Stimulated activated memory B cell treated with anti-CD40 and anti-IgM and Interleukin-4, amounts not matched to agents 10 μg/mL and 1 μg/mL and 100 μg/mL, for 72 hours (primary cell): ENCODE measurements at regions not wholly inside any gene's neighbourhood (a gene's known extent, or its start where the extent isn't known, plus 50 kb on each side); places are given as distances from the start of the nearest gene placed in this dataset.

Source experiments
- ATAC-seq: fragments of 150-1000 bp; cut with Tn5 transposase; 2 replicates; pipeline ENCODE4 v1.10.0; 2021
- H3K27ac Mint-ChIP-seq: one replicate; pipeline ENCODE4 v1.8.0; 2022; ENCODE audit warnings: mild to moderate bottlenecking, mixed read lengths
- H3K27me3 Mint-ChIP-seq: one replicate; pipeline ENCODE4 v1.8.0; 2022; ENCODE audit warnings: mixed read lengths
- H3K36me3 Mint-ChIP-seq: one replicate; pipeline ENCODE4 v1.8.0; 2022; ENCODE audit warnings: mixed read lengths
- H3K4me1 Mint-ChIP-seq: one replicate; pipeline ENCODE4 v1.8.0; 2022; ENCODE audit warnings: mixed read lengths
- H3K4me3 Mint-ChIP-seq: one replicate; pipeline ENCODE4 v1.8.0; 2022; ENCODE audit warnings: mild to moderate bottlenecking, moderate library complexity, mixed read lengths
- H3K9me3 Mint-ChIP-seq: one replicate; pipeline ENCODE4 v1.8.0; 2022; ENCODE audit warnings: mixed read lengths

DNA sequence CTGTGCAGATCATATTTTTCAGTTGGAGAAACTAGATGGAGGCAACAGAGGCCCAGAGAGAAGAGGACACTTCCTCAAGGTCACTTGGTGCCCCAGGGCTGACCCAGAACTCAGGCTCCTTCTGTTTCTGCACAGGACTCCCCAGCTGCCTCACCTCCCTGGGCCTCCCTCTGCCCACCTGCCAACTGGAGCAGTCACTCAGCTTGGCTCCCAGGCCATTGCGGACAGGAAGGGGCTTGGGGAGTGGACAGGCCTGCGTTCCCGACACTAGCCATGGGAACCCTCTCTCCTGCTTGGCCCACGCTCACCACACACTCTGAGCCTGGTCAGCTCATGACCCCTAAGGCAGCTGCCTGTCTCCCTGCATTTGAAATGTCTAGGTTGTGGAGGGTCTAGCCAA, 78.1 kb upstream of the BRD7 start:
- Mint-ChIP-seq H3K36me3 (no peaks in the 10 kb centered on the region), H3K27ac (no peak overlapping the region), H3K4me1 (no peaks in the 10 kb centered on the region), H3K27me3 (peaks cover 32% of the 10 kb centered on the region), H3K9me3 (peaks cover 4% of the 10 kb centered on the region), H3K4me3 (no peak overlapping the region)
- ATAC-seq = no peak

DNA sequence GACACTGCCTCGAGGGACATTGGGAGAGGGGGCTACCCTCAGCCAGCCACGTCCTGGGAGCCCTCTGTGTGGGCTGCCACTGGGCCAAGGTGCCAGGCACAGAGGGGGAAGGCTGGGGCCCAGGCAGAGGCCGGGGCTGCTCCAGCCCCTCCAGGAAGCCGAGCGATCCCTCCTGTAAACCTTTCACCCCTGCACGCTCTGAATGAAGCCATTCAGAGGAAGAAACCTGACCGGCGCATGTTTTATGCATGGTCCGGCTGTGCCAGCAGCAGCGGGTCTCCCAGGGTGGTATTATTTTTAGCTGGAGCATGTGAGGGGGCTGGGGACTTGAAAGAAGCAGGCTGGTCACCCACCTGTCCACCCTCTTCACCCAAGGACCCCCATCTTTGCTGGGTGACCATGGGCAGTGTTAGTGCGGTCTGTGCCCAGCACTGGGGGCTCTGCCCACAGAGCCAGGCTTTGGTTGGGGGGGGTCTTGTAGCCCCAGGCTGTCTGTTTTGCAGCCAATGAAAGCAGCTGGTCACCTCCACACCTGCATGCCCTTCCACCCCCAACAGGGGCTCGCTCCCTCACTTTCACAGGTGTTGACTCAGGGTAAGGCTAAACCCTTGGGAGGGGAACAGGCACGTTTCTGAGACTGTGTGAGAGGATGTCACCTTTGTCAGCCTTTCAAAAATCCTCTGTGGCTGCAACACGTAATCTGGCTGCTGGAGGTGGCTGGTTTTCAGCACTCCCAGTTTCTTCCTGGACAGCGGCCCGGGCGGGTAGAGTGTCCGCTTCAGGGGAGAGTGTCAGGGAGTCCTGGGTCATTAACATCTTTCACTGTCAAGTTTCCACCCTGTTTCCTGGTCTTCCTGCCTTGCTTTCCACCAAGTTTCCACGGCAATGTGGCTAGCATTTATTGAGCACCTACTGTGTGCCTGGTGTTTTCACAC, 77.1 kb upstream of the BRD7 start:
- no peak for ATAC-seq
- peaks cover 32% of the 10 kb centered on the region for H3K27me3 Mint-ChIP-seq
- peaks cover 9% of the 10 kb centered on the region for H3K9me3 Mint-ChIP-seq
- H3K36me3 Mint-ChIP-seq = no peaks in the 10 kb centered on the region
- H3K4me1 Mint-ChIP-seq = no peaks in the 10 kb centered on the region
- H3K4me3 Mint-ChIP-seq = no peak overlapping the region
- no peak overlapping the region for H3K27ac Mint-ChIP-seq

DNA sequence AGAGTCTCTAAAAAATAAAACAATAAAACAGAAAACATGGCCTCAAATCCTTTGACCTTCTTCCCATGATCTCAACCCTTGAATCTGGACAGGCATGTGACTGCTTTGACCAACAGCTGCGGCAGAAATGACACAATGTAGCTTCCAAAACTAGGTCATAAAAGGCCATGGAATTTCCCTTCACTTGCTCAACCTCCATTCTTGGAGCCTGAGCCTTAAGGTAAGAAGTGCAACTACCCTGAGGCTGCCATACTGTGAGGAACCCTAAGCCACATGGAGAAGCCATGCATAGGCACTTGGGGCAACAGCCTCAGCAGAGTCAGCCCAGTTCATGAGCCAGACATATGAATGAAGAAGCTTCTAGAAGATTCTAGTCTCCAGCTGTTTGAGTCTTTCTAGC, 75.7 kb upstream of the BRD7 start:
- no peak overlapping the region for H3K4me3 Mint-ChIP-seq
- ATAC-seq = no peak
- H3K9me3 Mint-ChIP-seq = peaks cover 20% of the 10 kb centered on the region
- H3K4me1 Mint-ChIP-seq = no peaks in the 10 kb centered on the region
- peaks cover 4% of the 10 kb centered on the region for H3K36me3 Mint-ChIP-seq
- H3K27me3 Mint-ChIP-seq = peaks cover 25% of the 10 kb centered on the region
- H3K27ac Mint-ChIP-seq = no peak overlapping the region

DNA sequence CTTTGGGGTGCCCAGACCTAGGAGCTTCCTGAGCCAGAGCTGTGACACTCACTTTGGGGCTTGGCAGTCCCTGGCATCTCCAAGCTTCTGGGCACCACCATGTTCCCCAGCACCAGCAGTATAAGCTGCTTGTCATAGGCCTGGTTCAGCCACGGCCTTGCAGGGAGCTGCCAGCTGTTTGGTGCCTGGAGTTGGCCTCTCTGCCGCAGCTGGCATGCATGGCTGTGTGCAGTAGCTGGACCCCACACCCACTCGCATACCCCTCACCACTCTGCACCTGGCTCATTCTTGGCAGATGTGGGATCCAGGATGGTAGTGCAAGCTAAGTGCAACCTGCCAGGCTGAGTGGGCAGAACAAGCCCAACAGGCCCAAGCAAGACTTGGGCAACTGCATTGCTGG, 73.4 kb upstream of the BRD7 start:
- Mint-ChIP-seq H3K36me3 (peaks cover 5% of the 10 kb centered on the region), H3K4me1 (no peaks in the 10 kb centered on the region), H3K27ac (no peak overlapping the region), H3K9me3 (peaks cover 28% of the 10 kb centered on the region), H3K4me3 (no peak overlapping the region), H3K27me3 (peaks cover 3% of the 10 kb centered on the region)
- ATAC-seq = no peak

DNA sequence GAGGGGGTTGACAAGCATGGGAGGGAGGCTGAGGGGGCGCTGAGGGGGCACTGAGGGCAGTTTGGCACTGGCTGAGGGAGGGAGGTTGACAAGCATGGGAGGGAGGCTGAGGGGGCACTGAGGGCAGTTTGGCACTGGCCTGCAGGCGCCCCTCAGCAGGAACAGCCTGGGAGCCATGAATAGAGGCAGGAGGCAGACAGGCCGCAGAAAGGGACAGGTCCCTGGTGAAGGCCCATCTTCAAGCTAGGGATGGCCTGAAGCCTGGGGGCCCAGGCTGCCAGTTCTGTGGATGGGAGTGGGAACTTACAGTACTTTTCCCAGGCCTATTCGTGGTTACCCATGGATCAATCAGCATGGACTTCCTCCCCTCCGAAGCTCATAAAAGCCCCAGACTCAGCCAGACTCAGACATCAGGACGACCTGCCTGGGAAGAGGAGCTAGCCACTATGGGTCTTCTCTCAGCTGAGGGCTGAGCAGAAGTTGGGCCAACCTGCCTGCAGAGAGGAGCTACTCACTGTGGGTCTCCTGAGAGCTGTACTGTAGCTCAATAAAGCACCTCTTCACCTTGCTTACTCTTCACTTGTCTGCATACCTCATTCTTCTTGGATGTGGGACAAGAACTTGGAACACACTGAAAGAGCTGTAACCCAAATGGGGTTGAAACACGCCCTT, 72.8 kb upstream of the BRD7 start:
- Mint-ChIP-seq H3K4me1 (no peaks in the 10 kb centered on the region), H3K27me3 (no peaks in the 10 kb centered on the region), H3K4me3 (no peak overlapping the region), H3K9me3 (peaks cover 28% of the 10 kb centered on the region), H3K27ac (no peak overlapping the region), H3K36me3 (peaks cover 5% of the 10 kb centered on the region)
- ATAC-seq = no peak

DNA sequence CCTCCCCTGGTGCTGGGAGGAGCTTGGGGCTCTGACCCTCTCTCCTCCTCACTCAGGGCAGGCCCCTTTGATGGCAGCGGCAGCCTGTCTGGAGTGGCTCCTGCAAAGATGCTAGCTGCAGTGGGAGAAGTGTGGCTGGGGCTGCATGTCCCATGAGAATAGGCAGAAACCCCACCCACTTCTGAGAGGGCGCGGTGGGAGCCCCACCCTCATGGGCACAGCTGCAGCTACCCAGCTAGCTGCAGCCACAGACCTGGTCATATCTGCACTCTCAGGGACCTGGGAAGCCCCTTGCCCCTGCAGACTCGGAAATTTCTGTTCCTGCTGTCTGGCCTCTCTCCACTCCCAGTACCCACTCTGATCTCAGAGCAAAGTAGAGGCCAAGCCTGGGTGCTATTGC, 72.2 kb upstream of the BRD7 start:
- Mint-ChIP-seq H3K9me3 (peaks cover 28% of the 10 kb centered on the region), H3K4me3 (no peak overlapping the region), H3K36me3 (peaks cover 5% of the 10 kb centered on the region), H3K27me3 (no peaks in the 10 kb centered on the region), H3K27ac (no peak overlapping the region), H3K4me1 (no peaks in the 10 kb centered on the region)
- ATAC-seq = no peak

DNA sequence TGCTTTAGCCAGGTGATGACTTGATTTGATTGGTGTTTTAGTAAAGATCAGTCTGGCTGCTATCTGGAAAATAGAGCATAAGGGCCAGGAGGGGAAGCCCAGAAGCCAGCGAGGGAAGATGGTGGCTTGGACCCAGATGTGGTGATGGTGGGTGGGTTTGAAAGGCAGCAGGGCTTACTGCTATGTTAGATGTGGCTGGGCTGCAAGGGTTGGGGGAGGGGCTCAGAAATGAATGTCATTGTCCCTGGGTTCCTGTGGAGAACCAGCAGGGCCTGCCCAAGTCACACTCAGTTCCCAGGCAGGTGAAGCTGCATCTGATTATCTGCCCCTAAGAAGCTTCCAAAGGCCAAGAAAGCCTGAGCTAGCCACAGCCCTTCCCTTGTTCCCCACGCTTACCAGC, 71.7 kb upstream of the BRD7 start:
- Mint-ChIP-seq H3K36me3 (peaks cover 5% of the 10 kb centered on the region), H3K4me3 (no peak overlapping the region), H3K27me3 (no peaks in the 10 kb centered on the region), H3K27ac (no peak overlapping the region), H3K4me1 (no peaks in the 10 kb centered on the region), H3K9me3 (peaks cover 28% of the 10 kb centered on the region)
- no peak for ATAC-seq

DNA sequence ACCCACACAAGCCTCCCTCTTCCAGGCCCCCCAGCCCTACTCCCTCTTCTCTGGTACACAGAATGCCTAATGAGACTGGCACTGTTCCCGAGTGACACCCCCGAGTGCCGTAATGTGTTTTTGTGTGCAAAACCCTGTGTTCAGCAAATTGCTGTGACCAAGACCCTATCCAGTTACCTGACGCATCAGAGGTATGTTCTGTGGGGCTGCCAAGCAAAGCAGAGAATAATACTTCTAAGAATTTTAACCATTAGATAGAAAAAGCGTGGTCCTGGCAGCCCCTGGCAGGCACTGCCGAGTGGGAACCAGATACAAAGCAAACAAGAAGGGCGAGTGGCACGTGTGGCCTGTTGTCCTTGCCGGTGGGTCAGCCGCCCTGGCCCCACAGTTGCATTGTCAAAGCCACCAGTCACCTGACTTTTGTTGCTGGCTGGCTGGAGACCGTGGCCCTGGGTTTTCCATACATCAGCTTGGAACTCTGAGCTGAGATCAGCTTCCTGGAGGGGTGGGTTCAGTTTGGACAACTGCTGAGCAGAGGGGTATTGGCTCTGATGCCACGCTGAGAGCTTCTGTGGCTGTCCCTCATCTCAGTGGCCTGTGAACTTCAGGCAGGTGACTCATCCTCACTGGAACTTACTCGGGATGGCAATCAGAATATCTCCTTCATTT, 69.1 kb upstream of the BRD7 start:
- Mint-ChIP-seq H3K9me3 (peaks cover 28% of the 10 kb centered on the region), H3K4me1 (no peaks in the 10 kb centered on the region), H3K36me3 (peaks cover 5% of the 10 kb centered on the region), H3K27me3 (peaks cover 11% of the 10 kb centered on the region), H3K4me3 (no peak overlapping the region), H3K27ac (no peak overlapping the region)
- ATAC-seq = no peak

DNA sequence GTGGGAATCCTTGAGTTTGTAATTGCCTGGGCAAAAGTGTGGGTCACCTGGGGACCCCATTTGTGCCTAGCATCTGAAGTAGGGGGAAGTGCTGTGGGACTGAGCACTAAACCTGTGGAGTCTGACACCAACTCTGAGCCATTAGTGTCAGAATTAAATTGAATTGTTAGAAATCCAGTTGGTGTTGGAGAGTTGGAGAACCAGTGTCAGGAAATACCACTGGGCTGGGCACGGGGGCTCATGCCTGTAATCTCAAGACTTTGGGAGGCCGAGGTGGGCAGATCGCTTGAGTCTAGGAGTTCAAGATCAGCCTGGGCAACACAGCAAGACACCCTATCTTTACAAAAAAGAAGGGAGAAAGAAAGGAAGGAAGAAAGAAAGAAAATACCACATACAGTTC, 67.5 kb upstream of the BRD7 start:
- Mint-ChIP-seq H3K27ac (no peak overlapping the region), H3K27me3 (peaks cover 23% of the 10 kb centered on the region), H3K4me3 (no peak overlapping the region)

DNA sequence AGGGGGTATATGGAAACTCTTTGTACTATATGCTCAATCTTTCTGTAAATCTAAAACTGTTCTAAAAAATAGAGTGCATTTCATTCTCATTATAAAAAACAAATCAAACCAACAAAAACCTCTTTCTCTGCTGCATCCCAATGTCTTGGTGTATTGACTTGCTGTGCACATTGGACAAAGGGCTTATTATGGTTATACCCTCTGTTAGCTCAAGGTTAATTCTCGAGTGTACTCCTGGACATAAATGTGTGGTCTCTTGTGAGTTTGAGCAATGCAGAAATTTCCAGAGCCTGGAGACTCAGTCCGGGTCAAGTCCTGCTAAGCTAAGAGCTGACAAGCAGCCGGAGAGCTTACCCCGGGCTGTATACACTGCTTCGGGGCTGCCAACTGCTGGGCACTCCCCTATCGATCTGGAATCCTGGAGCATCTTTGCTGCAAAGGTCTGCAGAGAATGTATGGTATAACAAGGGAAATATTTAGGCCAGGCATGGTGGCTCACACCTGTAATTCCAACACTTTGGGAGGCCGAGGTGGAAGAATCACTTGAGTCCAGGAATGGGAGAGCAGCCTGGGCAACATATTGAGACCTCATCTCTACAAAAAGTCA, 66.2 kb upstream of the BRD7 start:
- Mint-ChIP-seq H3K36me3 (peaks cover 5% of the 10 kb centered on the region), H3K27ac (no peak overlapping the region), H3K4me3 (no peak overlapping the region), H3K27me3 (peaks cover 23% of the 10 kb centered on the region), H3K9me3 (peaks cover 13% of the 10 kb centered on the region), H3K4me1 (no peaks in the 10 kb centered on the region)
- ATAC-seq = no peak

More for the DNA sequence above, 67.5 kb upstream of the BRD7 start:
- Mint-ChIP-seq H3K36me3 (peaks cover 5% of the 10 kb centered on the region), H3K9me3 (peaks cover 20% of the 10 kb centered on the region), H3K4me1 (no peaks in the 10 kb centered on the region)
- ATAC-seq = no peak

DNA sequence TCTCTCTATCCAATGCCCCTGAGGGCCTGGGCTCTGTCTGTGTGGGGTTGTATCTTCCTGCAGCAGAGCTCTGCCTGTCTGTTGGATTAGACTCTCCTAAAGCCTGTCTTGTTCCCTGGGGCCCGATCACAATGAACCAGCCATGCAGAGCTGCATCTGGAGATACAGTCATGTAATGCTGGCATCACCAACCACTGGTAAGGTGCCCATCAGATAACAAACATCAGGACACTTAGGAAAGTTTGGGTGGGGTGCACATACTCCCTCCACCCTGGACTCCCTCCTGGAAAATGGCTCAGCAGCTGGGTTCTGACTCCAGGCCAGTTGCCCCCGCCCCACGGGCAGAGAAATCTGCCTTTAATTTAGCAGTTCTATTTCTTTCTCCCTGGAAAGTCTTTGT, 61.3 kb upstream of the BRD7 start:
- H3K4me3 Mint-ChIP-seq = no peak overlapping the region
- H3K27me3 Mint-ChIP-seq = peaks cover 46% of the 10 kb centered on the region

DNA sequence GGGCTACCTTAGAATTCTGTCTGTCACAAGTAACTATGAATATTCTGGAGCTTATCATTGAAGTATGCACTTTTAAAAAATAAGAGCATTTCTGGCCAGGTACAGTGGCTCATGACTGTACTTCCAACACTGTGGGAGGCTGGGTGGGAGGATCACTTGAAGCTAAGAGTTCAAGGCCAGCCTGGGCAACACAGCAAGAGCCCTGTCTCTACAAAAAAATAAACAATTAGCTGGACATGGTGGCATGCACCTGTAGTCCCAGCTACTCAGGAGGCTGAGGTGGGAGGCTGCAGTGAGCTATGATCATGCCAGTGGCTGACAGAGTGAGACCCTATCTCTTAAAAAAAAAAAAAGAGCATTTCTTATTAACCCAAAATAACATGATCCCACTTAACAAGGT, 60.0 kb upstream of the BRD7 start:
- Mint-ChIP-seq H3K9me3 (no peaks in the 10 kb centered on the region), H3K27me3 (peaks cover 47% of the 10 kb centered on the region), H3K4me1 (no peaks in the 10 kb centered on the region), H3K27ac (no peak overlapping the region), H3K4me3 (no peak overlapping the region), H3K36me3 (no peaks in the 10 kb centered on the region)
- ATAC-seq = no peak

More for the DNA sequence above, 61.3 kb upstream of the BRD7 start:
- no peak for ATAC-seq
- no peaks in the 10 kb centered on the region for H3K36me3 Mint-ChIP-seq
- no peak overlapping the region for H3K27ac Mint-ChIP-seq
- H3K9me3 Mint-ChIP-seq = no peaks in the 10 kb centered on the region
- no peaks in the 10 kb centered on the region for H3K4me1 Mint-ChIP-seq

DNA sequence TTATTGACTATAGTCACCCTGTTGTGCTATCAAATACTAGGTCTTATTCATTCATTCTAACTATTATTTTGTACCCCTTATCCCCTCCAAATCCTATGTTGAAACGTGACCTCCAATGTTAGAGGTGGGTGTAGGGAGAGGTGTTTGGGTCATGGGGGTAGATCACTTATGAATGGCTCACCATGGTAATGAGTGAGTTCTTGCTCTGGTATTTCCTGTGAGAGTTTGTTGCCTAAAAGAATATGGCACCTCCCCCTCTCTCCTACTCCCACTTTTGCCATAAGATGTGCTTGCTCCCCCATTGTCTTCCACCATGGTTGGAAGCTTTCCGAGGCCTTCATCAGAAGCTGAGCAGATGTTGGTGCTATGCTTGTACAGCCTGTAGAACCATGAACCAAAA, 59.3 kb upstream of the BRD7 start:
- H3K27ac Mint-ChIP-seq = no peak overlapping the region
- no peak overlapping the region for H3K4me3 Mint-ChIP-seq
- H3K36me3 Mint-ChIP-seq = no peaks in the 10 kb centered on the region
- H3K4me1 Mint-ChIP-seq = no peaks in the 10 kb centered on the region
- H3K27me3 Mint-ChIP-seq = peaks cover 53% of the 10 kb centered on the region
- no peak for ATAC-seq
- H3K9me3 Mint-ChIP-seq = no peaks in the 10 kb centered on the region

DNA sequence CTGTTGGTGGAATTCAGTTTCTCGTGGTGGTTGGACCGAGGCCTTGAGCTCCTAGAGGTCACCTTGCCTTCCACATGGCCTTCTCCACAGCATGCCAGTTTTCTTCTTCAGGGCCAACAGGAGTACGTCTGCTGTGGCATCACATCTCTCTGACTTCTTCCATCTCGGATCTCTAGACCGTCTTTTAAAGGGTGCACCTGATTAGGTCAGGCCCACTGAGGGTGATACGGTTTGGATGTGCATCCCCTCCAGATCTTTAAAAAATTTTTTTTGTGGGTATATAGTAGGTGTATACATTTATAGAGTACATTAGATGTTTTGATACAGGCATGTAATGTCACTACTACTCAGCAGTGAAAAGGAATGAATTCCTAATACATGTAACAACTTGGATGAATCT, 58.3 kb upstream of the BRD7 start:
- Mint-ChIP-seq H3K4me3 (no peak overlapping the region), H3K36me3 (no peaks in the 10 kb centered on the region), H3K27ac (no peak overlapping the region), H3K9me3 (no peaks in the 10 kb centered on the region), H3K4me1 (no peaks in the 10 kb centered on the region), H3K27me3 (peaks cover 56% of the 10 kb centered on the region)
- no peak for ATAC-seq

DNA sequence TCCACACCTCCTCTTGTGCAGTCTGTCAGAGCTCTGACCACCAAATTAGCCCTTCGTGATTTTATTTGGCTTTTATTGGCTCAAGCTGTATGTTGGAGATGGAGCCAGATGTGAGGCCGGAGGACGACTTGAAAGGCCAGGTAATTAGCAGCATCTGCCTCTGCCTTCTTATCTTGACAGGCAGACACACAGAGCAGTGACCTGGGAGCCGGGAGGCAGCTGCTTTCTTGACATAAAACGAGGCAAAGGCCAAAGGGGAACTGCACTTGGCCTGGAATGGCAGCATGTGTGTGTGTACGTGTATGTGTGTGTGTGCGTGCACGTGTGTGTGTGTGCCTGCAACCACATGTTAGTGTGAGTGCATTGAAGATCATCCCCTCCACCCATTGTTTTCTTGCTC, 56.9 kb upstream of the BRD7 start:
- Mint-ChIP-seq H3K4me3 (no peak overlapping the region), H3K36me3 (no peaks in the 10 kb centered on the region), H3K27ac (no peak overlapping the region), H3K27me3 (peaks cover 48% of the 10 kb centered on the region), H3K9me3 (peaks cover 3% of the 10 kb centered on the region), H3K4me1 (no peaks in the 10 kb centered on the region)
- ATAC-seq = no peak
